Glomerular visceral epithelial cell (primary cell): ENCODE measurements at regions not wholly inside any gene's neighbourhood (a gene's known extent, or its start where the extent isn't known, plus 50 kb on each side); places are given as distances from the start of the nearest gene placed in this dataset.

ENCODE experiments used
- DNase-seq: peaks from one replicate; pipeline ENCODE4 v3.0.0-alpha.2; 2016; ENCODE audit errors: extremely low spot score

DNA sequence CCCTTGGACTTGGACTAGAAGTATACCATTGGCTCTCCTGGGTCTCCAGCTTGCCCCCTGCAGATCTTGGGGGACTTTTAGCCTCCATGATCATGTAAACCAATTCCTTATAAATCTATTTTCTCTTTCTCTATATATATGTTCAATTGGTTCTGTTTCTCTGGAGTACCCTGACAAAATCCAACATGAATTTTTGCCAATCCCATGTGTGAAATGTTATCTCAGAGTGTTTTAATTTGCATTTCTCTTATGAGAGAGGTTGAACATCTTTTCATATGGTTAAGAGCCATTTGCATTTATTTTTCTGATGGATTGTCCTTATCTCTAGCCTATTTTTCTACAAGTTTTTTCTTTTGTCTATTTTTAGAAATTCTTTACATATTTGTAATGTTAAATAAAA lies 131.7 kb upstream of the NEO1 start:
- DNase-seq = no peak

DNA sequence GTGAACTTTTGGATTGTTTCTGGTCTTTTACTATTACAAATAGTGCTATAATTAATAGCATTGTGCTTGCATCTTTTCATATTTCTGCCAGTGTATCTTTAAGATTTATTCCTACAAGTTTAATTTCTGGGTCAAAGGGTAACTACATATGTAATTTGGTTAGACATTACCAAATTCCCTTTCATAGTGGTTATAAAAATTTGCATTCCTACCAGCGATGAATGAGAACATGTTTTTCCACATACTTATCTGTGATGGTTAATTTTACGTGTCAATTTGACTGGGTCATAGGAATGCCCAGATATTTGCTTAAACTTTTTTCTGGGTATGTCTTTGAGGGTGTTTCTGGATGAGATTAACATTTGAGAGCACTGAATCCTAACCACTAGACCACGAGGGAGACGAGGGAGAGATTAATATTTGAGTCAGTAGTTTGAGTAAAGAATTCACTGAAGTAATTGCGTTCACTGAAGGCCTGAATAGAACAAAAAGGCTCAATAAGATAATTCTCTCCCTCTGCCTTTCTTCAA lies 132.3 kb upstream of the NEO1 start:
- DNase-seq = no peak

DNA sequence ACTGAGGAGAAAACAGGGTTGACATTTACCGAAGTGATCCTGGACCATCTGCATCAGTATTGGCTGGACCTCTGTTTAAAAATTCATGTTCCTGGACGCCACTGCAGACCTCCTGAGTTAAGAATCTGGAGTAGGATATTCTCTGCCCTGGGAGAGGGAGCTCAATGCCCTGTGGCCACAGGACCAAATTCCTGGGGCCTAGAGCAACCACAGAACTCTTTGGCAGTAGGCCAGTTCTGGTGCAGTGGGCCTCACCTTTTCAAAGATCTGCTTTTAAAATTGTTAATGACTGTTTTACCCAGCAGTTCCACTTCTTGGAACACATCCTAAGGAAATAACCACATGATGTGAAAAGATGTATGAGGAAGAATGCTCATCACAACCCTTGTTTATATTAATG lies 133.3 kb upstream of the ADPGK start:
- DNase-seq = peak; percentile 73

DNA sequence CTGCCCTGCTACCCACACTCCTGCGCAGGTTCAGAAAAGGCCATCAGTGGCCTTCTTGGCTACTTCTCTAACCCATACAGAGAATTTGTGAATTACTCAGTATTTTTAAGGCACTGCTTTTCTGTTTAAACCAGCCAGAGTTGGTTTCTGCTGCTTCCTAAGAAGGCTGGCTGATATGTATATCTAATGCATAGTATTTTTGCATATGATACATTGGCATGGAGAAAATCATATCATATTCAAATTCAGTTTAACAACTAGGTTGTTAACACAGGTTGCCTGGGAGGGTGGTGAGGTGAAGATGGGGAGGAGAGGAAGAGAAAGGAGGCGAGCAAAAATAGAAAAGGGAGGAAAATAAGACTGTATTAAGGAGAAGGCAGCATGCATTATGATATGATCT lies 132.8 kb upstream of the ADPGK start:
- DNase-seq = no peak

DNA sequence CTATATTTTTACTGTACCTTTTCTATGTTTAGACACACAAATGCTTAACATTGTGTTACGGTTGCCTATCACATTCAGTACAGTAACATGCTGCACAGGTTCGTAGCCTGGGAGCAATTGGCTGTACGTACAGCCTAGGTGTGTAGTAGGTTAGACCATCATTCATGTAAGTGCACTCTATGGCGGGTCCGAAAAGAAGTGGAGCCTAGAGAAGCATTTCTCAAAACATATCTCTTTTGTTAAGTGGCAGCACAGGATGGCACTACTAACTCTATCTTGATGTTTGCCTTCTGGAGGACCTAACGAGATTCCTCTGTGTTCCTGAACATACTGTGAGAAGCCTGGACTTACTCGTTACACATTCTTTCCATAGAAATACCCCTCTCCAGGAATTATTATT lies 132.3 kb upstream of the ADPGK start:
- no peak for DNase-seq

DNA sequence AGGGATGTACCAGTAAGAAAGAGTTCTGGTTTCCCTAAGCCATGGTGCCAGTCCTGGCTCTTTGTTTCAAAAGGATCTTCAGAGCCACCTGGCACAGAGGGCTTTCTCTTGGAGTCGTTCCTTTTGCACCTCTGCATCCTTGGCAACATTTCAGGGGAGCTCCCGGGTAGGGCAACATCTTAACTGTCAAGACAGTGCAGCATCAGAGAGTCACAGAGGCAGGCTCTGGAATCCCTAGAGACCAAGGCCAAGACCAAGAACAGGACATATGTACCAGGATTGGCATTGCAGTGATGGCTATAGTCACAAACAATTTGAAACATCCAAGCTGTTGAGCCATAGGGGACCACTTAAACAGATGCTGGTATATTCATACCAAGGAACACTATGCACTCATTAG lies 129.4 kb upstream of the ADPGK start:
- DNase-seq = no peak

DNA sequence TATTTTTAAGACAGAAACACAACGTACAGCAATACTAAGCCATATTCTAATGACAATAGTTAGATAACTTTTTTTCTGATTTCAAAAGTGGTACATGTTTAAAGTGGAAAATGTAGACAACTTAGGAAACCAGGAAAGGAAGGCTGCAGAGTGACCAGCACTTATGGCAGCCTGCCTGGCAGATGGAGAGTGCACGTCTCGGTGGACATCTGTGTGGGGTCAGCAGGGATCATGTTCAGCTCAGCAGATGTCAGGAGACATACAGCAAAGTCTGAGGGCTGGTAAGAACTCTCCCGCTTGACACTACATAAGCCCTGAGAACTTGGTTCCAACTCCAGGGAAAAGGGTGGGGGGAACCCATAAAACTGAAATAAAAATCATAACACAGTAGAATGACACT lies 128.6 kb upstream of the ADPGK start:
- no peak for DNase-seq

DNA sequence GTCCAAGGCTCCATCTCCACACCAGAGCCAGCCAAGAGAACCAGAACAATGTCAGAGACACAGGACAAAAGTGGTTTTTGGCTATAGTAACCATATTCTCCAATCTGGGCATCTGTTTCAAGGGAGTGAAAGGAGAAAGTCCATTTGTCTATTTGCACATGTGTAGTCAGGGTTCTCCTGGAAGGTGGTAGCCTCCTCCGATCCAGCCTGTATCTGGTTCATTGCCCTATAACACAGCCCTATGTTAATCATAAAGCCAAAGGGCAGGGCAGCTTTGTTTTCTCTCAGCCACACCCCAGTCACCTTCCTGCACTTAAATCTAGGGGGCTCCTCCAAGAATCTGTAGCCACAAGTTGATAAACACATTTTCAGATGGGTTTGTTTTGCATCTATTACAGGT lies 128.1 kb upstream of the ADPGK start:
- DNase-seq = no peak

DNA sequence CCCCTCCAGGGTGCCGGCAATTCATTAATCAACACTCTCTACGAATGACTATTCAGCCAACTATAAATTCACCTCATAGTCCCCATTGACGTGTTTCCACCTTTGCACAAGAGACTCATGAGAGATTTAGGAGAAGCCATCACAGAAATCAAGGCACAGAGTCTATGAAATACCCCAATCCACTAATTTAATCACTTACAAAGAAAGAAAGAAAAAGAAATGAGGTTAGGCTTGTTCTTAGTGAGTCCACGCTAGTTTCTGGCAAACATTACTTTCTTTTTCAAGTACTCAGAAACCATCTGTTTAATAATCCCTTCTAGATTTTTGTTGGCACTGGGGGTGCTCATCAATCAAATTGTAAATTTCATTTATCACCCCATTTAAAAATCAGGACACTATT lies 125.2 kb upstream of the ADPGK start:
- no peak for DNase-seq

DNA sequence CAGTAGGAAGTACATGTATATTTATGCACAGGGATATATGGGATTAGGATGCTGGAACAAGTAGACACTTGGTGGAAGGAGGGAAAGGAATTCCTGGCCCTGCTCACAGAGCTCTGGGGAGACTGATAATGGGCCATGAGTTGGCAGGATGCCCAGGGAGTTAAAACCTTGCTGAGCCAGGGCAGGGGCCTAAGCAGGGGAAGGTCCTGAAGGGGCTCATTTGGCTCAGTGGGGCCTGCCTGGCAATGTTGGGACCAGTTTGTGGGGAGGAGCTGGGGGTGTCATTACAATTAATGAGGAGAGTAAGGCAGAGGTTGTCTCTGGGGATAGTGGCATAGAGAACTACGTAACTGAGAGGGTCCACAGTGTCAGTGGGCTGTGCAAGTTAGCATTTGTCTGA lies 124.2 kb upstream of the ADPGK start:
- DNase-seq = no peak

DNA sequence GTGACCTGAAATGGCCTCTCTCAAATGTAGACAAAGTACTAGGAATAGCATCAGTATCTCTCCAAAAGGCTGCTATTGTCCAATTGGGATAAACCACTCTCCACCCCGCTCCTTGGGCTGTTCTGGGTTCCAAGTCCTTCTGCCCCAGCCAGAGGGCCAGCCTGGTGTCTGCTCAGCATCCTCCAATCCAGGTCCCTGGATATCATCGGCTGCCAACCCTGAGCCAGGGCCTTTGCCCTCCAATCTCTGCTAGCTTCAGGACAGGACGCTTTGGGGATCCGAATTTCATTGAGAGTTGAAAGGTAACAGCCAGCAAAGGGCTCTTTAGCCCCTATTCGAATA lies 119.3 kb upstream of the ADPGK start:
- DNase-seq = no peak

DNA sequence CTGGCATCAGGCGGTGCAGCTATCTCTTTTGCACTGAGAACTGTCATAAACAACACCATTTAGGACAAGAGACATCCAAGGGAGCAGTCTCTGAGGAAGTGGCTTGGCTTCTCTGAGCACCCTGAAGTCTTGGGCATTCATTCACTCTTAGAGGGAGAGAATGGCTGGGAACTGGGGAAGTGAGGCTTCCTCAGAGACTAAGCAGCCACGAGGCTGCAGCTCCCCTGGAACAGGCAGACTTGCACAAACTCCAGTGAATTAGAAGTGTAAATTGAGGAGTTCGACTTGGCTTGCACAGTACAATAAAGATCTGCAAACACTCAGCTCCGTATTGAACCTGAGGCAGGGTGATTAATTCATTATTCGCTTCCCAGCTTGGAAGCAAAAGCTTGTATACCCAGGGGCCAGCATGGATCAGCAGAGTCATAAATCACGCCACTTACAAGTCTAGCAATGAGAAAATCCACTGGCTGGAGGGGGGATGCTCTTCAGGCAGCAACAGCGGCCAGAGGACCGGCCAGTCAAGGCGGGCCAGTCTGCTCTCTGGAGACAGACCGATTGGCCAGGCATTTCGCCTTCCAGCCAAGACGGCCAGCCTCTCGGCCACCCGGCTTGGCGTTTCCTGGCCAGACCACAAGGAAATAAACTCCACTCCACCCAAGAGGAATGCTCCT lies 118.8 kb upstream of the ADPGK start:
- DNase-seq = peak; percentile 4

DNA sequence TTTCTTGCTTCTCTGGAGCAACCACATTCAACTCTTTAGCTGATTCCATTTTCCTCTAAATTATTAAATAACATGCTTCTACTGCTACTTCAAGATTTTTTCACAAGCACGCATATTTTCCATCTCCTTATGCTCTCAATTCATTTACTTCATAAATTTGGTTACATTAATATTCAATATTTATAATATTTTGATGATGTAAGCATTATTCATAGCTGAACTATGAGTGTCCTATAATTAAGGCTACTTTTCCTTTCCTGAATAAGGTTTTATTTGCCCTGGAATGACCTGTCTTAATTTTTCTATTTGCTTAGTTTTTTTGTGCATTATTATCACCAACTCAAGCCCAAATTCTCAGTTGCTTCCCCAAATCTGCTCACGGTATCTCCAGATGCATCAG lies 109.4 kb upstream of the ADPGK start:
- no peak for DNase-seq

DNA sequence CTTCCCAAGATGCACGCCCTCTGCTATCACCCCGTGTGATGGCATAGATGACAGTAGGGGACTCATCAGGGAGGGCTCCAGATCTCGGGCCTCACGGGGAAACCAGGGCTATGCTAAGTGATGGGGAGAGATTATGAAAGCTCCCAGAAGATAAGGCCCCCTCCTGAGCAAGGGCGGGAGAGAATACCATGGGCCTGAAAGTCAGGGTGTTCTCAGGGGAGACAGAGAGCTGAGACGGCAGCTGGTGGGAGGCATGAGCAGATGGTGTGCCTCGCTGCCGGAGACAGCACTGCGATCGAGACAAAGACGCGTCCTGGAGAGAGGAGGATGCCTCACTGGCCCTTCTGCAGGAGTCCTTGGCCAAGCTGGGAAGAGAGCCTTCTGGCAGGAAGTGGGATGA lies 106.5 kb upstream of the ADPGK start:
- no peak for DNase-seq

DNA sequence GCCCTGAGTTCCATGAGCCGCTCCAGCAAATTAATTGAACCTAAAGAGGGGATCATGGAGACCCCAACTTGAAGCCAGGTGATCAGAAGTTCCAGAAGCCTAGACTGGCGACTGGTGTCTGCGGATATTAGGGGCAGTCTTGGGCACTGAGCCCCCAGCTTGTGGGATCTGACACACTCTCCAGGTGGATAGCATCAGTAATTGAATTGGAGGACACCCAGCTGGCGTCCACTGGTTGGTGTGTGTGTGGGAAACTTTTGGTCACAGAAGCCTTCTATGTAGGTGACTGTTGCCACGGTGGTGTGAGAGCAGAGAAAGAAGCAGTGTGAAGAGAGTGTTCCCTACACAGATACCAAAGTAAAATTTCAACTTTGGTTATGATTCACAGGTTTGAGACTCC lies 106.0 kb upstream of the ADPGK start:
- no peak for DNase-seq

DNA sequence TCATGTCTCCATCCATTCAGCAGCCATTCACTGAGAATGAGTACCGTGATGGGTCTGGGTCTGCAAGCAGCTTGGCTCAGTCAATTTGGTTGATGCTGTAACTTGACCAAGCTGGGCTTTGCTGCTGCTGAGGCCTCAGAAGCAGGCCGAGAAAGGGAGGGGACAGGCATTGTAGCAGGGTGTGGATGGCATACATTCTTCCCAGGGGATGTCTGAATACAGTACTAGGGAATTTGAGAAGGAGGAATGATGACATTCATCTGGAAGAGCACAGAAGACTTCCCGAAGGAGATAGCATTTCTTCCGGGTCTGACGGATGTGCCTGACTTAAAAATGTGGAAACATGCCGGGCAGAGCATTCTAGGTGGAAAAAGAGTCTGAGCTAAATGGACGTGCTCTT lies 105.3 kb upstream of the ADPGK start:
- DNase-seq = no peak

DNA sequence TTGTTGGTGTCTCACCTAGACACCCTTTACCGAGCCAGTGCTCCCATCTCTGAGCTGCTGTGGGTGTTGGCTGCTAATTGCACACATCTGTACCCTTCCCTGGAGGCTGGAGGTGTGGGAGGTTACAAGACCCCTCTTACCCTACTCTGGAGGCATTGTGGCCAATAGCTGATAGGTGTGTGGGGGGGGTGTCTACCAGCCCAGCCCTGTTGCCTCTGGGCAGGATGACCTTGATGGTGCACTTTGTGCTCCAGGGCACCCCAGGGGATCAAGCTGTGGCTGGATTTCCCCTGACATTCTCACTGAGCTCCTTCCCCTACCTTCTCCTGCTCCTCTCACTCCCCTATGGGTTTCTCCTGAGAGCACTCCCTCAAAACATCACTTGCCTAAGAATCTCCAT lies 104.7 kb upstream of the ADPGK start:
- no peak for DNase-seq

DNA sequence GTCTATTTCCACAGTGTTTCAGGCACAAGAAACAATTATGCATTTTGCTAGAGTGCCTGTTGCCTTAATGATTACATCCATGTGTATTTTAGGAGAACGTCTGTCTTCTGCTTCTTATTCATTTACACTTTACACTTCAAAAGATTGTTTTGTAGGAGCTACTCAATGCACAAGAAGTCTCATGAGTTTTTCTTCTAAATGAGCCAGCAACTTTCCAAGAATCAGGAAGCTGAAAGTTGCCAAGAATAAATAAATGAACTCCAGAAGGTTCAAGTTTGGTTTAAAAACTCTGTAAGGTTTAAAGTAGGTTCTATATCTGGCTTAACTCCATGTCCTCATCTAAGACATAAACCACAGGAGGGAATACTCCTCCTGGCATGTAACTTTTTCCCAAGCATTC lies 103.8 kb upstream of the ADPGK start:
- no peak for DNase-seq

DNA sequence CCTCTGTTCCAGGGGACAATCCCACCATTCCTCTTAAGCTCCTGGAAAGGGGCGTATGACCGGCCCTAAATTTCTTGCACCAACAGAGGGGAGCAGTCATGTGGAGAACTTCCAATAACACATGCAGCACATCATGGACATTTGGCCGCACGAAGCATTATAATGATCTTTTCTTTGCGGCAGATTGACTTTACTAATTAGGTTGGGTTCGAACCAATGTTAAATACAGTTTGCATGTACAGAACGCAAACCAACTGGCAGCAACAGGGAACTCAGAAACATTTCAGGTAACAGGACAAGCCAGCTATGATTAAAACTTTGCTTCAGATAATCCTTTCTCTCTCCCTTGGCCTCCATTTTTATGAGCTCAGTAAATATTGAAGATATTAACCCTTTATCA lies 100.8 kb upstream of the ADPGK start:
- no peak for DNase-seq

DNA sequence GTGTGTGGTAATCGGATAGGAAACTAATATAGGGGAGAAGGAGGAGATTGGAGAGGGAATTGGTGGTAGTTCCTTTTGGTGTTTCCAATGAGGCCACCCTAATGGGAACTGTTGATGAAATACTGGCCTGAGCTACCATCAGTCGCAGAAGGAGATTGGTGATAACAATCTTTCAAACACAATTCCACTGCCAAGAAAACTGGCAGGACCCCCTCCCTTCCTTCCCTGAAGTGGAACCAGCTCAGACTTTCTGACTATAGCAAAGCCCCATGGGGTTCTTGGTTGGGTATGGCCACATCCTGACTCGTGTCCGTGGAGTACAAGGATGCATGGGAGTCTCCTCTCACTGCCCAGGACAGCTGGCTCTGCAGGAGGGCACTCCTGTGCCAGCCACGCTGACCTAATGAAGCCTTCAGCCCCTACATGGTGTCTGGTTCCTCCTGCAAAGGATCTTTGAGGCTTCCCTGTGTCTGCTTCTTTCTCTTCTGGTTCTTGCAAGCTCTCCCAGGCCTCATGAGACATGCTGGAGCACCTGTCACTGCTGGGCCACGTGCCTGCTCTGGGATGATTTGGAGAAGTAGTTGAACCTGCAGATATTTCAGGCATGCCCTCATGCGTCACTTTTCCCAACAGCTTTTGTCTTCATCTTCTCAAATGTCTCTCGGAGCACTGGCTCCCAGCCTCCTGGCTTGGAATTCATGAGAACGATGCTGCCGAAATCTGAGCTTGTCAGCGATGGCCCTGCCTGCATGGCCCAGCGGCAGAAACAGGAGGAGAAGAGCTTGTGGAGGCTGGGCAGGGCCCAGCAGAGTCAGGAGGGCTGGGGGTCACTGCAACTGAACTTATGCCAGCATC lies 90.0 kb upstream of the ADPGK start:
- DNase-seq = no peak

DNA sequence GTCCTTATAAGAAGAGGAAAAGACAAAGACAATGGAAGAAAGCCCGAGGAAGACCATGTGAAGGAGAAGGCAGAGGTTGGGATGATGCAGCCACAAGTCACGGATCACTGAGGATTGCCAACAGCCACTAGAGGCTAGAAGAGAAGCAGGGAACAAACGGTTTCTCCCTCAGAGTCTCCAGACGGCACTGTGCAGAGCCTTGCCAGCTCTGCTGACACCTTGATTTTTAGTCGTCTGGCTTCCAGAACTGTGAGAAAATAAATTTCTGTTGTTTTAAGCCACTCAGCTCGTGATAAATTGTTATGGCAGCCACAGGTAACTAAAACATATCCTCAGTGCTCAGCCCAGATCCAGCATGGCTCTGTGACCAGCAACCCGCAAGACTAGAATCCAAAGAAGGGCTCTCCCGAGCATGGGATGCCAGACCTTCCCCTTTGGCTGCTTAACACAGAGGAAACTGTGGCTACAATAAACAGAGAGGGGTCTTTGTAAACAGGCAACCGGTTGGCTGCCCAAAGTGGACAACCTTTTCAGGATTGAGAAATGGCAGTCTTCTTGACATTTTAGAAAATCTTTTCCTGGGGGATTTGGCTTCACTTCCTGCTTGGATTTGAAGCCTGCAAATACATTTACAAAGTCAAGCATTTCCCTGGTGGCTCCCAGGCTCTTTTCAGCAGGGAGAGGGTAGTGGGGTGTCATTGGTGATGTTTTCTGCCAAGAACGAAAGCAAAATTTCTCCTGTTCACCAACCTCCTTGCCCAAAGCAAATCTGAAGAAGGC lies 88.7 kb upstream of the ADPGK start:
- DNase-seq = no peak

DNA sequence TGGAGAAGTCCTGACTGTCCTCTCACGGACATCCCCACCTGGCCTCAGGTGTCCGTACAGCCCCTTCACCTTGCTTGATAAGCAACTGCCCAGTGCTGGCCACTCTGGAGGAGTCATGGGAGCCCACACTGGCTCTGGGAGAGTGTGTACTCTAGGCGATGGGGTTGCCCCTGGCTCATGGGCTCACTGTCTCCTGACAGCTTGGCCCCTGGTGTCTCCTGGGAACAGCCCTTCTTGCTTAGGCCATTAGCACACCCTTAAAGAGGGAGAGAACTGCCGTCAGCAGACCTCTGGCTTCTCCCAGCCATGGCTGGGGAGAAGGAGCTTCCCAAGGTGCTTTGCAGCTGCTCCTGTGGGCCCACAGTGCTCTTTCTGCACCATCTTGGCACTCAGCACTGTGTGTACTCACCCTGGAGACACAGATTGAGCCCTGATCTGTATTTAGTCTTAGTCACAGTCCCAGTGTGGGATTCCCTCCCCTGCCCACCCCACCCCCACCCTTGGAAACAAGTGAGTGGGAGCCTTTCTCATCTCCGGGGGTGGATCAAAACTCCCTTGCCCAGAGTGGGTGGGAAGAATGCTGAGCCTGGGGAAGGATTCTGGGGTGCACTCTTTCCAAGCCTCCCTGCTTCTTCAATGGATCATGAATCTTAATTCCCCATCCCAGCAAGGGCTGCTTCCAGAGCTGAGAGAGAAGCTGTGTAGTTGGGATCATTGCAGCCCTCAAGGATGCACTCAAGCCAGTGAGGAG lies 83.5 kb upstream of the ADPGK start:
- DNase-seq = no peak
